GM19467 (cell line): ENCODE measurements at regions not wholly inside any gene's neighbourhood (a gene's known extent, or its start where the extent isn't known, plus 50 kb on each side); places are given as distances from the start of the nearest gene placed in this dataset.

ENCODE experiments used
- ATAC-seq: cut with Tn5 transposase; IDR thresholded peaks from one replicate; pipeline ENCODE4 v1.9.1; 2021; ENCODE audit warnings: mild to moderate bottlenecking, moderate library complexity; ENCODE audit not compliant: unreplicated experiment

- ATAC-seq = no peak
Measured at GRCh38 chr15:39317225-39317624, 263.7 kb upstream of the THBS1 start.

GRCh38 chr15:39318231-39318630 is 262.6 kb upstream of the THBS1 start:
- ATAC-seq = no peak

DNA sequence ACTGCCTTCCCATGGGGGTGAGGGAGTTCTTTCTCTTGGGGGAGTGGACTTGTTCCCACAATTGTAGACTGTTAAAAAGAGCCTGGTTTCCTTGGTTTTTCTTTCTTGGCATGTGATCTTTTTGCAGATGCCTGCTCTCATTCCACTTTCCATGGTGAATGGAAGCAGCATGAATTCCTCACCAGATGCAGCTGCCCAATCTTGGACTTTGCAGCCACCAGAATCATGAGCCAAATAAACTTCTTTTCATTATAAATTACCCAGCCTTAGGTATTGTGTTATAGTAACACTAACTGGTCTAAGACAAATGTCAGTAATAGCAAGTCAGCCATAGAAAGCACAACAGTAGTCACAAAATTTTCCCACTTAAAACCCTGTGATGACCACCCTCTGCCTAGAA is 260.5 kb upstream of the THBS1 start:
- no peak for ATAC-seq

DNA sequence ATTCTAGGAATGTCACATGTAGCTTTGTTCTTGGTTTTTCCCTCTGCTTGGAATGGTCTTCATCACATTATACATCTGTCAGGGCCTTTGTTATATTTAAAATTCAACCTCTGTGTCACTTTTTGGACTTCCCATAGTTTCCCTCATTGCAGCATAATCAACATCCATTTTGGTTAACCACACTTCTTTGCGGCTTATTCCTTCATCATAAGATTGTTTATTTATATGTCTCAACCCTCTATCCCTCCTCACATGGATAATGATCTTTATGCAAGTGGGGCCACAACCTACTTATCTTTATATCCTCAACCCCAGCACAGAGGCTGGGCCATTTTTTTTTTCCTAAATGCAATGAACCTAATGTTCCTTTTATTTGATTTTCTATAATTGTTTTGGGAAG is 260.0 kb upstream of the THBS1 start:
- no peak for ATAC-seq

GRCh38 chr15:39321977-39322376 is 258.9 kb upstream of the THBS1 start:
- no peak for ATAC-seq

- no peak for ATAC-seq
Measured at GRCh38 chr15:39323157-39323556, 257.7 kb upstream of the THBS1 start.

DNA sequence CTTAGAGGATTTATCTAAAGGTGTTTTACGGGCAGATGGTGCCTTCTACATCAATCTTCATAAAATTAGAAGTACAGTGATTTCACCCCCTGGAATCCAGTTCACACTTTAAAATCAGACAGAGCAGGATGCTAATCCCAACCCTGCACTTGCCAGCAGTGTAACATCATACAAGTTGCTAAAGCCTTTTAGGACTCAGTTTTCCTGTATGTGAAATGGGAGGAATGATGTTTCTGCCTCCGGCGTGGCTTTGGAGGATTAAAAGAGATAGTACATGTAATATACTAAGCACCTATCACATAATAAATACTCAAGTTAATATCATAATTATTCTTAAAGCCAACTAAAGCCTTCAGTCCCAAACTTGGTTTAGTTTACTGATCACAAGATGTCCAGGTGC is 257.2 kb upstream of the THBS1 start:
- ATAC-seq = no peak

GRCh38 chr15:39326306-39326975 is 254.4 kb upstream of the THBS1 start:
- ATAC-seq = no peak

DNA sequence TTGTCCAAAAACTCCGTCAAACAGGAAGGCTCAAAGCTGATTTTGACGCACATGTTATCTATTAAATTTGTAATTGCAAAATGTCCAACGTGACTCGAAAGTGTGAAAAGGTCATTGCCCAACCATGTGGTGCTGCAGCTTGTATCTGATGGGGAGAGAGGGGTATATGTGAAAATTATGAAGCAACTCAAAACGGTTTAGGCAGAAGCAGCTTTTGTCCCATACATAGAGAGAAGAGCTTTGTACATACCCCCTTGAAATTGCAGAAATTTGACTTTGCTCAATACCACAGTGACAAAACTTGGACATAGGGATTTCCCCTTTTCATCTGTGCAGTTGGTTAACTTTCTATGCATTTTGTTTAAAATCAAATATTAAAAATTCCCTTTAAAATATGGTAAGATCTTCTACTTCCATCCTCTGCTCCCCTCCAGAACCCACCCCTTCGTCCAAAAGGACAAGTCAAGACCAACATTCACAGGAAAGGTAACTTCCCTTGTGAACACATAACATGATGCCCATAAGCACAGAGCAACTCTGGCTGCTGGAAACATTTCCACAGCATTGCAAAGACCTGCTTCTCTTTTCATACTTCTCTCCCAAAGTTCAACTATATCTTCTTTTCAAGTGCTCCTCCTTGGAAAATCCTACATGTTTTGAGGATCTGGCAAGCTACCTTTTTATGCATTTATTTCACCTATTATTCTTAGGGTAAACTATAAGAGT is 253.7 kb upstream of the THBS1 start:
- ATAC-seq = no peak

DNA sequence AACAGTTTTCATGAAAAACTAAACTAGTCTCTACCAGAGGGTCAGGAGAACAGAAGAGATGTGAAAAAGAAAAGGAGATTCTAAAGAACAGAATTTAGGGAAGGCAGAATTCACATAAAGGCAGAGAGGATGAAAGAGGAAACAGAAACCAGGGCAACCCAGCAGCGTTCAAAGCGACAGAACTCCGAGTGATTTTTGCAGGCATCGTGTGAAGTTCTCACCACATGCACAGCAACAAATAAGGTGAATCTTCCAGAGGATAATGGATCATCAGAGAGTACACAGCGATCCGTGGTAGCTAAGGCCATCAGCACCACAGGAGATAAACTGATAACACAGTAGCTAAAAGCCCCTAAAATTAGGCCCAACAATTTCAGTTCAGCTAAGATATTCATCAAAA is 250.8 kb upstream of the THBS1 start:
- no peak for ATAC-seq

DNA sequence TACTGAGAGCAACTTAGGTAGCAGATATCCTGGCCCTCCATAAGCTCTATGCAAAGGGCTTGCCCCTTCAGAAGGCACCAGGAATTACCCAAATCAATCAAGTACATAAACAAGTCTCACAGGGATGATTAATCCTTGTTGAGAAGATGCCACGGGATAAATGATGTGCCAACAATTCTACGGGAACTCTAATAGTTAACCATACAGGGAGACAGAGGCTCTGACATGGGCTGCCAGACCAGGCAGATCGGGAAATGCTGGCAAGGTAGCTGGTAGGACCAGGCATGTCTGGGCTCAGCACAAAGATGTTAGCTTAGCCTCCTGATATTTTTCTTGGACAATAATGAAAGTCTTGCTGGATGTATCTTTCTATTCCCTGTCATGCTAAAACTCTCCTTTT is 249.3 kb upstream of the THBS1 start:
- ATAC-seq = no peak

DNA sequence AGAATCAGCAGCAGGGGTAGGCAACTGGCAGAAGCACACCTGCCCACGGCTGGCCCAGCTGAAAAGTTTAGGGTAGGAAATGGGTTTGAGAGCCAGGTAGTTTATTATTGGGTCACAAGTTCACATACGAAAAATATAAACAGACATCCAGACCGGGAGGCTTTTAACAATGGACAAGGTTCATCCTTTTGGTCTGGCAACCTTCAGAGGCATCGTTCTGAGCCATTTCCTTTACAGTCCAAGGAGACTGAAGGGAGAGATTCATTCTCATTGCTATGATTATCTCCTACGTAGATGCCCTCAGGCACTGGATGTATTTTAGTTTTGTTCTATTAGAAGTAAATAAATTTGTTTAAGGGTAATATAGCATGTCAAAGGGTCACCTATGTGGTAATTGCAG is 248.0 kb upstream of the THBS1 start:
- no peak for ATAC-seq

GRCh38 chr15:39333393-39333792 is 247.5 kb upstream of the THBS1 start:
- no peak for ATAC-seq

GRCh38 chr15:39333896-39334295 is 247.0 kb upstream of the THBS1 start:
- no peak for ATAC-seq

DNA sequence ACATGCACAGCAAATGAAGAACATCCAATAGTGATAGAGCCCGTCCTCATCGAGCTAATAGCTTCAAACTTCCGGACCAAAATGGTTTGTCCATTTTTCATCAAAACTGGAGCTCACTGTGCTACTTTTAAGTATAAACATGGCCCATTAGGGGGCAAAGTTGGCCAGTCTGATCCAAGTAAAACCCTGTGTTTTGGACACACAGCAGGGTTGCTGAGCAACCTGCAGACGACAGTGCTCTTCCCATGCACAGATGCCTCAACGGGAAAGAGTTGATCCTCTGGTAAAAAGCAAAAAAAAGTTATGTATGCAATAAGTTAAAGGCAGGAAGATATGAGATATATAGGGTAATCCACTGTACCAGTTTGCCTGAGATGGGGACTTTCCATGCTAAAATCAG is 244.0 kb upstream of the THBS1 start:
- ATAC-seq = no peak

DNA sequence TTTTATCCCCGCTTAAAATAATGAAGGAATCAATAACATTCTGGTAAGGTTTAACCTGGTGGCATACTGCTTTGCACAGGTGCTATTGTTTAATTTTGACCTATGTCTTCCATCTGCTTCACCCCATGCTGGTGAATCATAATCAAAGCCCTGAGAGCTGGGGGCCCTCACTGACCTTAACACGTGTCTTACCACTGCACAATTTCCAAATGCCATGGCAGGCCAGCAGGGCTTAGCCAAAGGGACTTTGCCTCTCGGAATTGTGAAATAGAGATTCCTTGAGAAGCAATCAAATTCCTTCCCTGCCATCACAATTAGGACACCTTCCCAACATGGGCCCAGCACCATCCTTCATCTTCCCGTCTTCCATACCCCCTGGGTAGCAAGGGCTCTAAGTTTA is 242.6 kb upstream of the THBS1 start:
- no peak for ATAC-seq

DNA sequence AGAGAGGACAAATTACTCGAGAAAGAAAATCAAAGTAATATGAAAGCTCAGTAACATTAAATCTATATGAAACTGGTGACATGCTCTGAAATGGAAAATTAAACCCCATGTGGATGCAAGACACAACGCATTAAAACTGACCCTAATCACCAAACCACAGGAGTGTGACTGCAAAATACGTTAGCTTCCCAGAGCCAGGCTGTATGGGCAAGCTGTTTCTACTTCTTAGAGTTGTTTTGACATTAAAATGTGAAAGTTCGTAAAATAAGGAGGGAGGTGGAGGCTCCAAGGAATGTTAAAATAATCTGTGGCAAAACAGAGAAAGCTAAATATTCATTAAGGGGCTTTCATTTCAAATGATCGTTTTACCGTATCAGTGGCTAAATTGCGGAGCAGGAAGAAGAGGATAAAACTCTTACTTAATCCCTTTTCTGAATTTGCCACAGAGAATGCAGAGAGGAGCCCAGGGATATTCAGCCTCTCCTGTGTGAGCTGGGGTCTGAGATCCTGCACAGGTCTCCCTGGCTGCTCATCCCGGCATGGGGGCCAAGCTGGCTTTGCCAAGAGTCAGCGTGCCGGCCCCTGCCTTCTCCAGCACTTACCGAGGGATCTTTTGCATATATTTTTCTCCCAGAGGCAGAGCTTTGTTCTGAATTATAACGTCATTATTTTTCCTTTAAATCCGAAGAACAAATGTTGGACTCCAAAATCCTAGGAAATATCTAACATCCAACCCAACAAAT is 239.8 kb upstream of the THBS1 start:
- ATAC-seq = no peak

- no peak for ATAC-seq
Measured at GRCh38 chr15:39344662-39345141, 236.2 kb upstream of the THBS1 start.

DNA sequence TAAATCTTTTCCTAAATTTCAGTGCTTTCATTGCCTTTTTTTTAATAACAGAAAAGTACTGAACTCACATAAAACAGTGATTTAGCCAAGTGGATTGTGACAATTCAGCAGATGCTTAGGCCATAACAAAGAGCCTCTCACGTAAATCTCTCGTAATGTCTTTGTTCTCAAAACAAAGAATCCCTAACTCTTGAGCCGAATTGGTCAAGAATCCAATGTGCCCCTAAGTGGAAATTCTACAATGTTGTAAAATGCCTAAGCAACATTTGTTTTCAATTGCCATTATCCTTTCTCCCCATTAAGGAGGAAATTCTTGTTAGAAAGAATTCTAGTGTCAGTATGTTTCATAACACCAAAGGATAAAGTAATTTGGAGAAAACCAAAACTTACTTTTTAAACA is 235.7 kb upstream of the THBS1 start:
- no peak for ATAC-seq

- no peak for ATAC-seq
Measured at GRCh38 chr15:39347453-39347852, 233.4 kb upstream of the THBS1 start.

DNA sequence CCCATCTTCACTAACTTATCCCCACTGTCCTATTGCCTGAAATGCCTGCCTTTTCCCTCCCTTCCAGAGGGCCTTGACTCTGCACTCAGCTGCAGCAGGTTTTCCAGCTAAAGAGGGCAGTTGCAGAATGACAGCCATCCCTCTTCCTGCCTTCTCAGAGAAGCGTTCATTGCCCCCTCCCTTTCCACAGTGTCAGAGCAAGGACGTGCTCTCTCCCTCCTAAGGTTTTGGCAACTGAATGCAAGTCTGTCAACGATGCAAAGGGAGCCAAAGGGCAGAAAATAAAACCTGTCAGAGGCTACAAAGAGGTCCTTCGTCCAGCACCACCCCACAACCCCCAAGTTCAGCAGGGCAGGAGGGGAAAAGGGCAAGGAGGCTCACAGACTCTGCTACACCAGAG is 230.1 kb upstream of the THBS1 start:
- no peak for ATAC-seq

DNA sequence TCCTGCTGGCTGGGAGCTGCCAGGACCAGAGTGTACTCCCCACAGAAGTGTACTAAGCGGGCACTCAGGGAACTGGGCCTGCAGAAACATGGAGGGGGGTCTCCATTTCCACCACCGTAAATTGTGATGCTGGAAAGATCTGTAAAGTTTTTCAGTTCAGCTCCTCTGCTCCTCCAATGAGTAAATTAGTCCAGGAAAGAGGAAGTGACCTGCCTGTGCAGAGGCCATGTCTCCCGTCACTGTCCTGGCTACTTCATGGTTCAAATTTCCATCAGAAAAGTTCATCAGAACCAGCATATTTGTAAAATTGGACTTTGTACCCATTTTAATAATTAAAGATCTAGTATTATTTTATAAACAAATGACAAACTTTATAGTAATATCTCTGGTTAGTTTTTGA is 226.7 kb upstream of the THBS1 start:
- ATAC-seq = no peak
